Natural killer cell (primary cell): ENCODE measurements at regions not wholly inside any gene's neighbourhood (a gene's known extent, or its start where the extent isn't known, plus 50 kb on each side); places are given as distances from the start of the nearest gene placed in this dataset.

Experiments
- ATAC-seq, 3 donors: fragments of 150-1000 bp in 2 of 3; fragments of 200-7000 bp in 1 of 3; cut with Tn5 transposase; 1 replicate in 1 of 3; 2 replicates in 2 of 3; pipeline ENCODE4 v1.10.0; 2021; ENCODE audit warnings: mild to moderate bottlenecking in 2 of 3, moderate library complexity in 2 of 3
- DNase-seq, 2 donors: peaks; one replicate each; pipeline versions ENCODE4 v3.0.0 to v3.0.0-alpha.2; 2013 to 2021; ENCODE audit warnings: mixed read lengths in 1 of 2
- H3K27ac ChIP-seq: one replicate; pipeline ENCODE4 v1.5.1; 2013; ENCODE audit warnings: mild to moderate bottlenecking, low read length
- H3K27me3 ChIP-seq: one replicate; pipeline ENCODE4 v1.6.1; 2013; ENCODE audit warnings: low read length; ENCODE audit not compliant: control insufficient read depth, insufficient read depth
- H3K36me3 ChIP-seq: one replicate; pipeline ENCODE4 v1.6.1; 2013; ENCODE audit warnings: low read length; ENCODE audit not compliant: control insufficient read depth, insufficient read depth
- H3K4me1 ChIP-seq: one replicate; pipeline ENCODE4 v1.6.1; 2013; ENCODE audit warnings: low read length; ENCODE audit not compliant: control insufficient read depth, insufficient read depth
- H3K4me3 ChIP-seq: one replicate; pipeline ENCODE4 v1.5.1; 2013; ENCODE audit warnings: low read length
- H3K9me3 ChIP-seq: one replicate; pipeline ENCODE4 v1.6.1; 2013; ENCODE audit warnings: low read length; ENCODE audit not compliant: control insufficient read depth, insufficient read depth
- H3K27ac Mint-ChIP-seq, 2 donors: one replicate each; pipeline ENCODE4 v1.8.0; 2022; ENCODE audit warnings: mild to moderate bottlenecking in 2 of 2, mixed read lengths in 2 of 2, moderate library complexity in 1 of 2
- H3K27me3 Mint-ChIP-seq, 2 donors: one replicate each; pipeline ENCODE4 v1.8.0; 2022; ENCODE audit warnings: low read depth in 2 of 2, mixed read lengths in 2 of 2
- H3K36me3 Mint-ChIP-seq: one replicate; pipeline ENCODE4 v1.8.0; 2022; ENCODE audit warnings: mixed read lengths
- H3K4me1 Mint-ChIP-seq, 2 donors: one replicate each; pipeline ENCODE4 v1.8.0; 2022; ENCODE audit warnings: mixed read lengths in 2 of 2
- H3K4me3 Mint-ChIP-seq: one replicate; pipeline ENCODE4 v1.8.0; 2022; ENCODE audit warnings: mild to moderate bottlenecking, moderate library complexity, mixed read lengths
- H3K9me3 Mint-ChIP-seq, 2 donors: one replicate each; pipeline ENCODE4 v1.8.0; 2022; ENCODE audit warnings: mixed read lengths in 2 of 2
- WGBS: methylation state at CpG from one replicate; pipeline ENCODE4 v1.1.7; 2013; ENCODE audit warnings: missing lambda C conversion rate; ENCODE audit not compliant: insufficient coverage; 5-methylcytosine and 5-hydroxymethylcytosine counted together
- intact Hi-C: fragments of 100-400 bp; cut with micrococcal nuclease; formaldehyde crosslinking; loops from one replicate; pipeline ENCODE4 v1.14.2; 2022
- TF ChIP-seq, protein P1 (sequence below): fragments of 200-600 bp; IDR thresholded peaks from one replicate; pipeline ENCODE4 v1.8.0; 2022; ENCODE audit warnings: antibody characterized with exemption

DNA sequence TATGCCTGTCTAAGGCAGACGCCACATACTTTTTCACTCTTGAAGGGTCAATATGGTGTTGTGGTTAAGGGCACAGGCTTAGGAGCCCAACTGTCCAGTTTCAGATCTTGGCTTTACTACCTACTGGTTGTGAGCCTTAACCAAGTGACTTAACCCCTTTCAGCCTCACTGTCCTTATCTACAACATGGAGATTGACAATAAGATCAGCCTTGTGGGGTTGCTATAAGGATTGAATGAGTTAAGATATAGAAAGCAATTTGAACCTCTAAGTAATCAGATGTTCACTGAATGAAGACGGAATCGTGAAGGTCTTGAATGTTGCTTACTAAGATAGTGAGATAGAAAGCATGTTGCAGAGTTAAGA, 121.3 kb upstream of the JUN start:
- peaks cover 12% of the 10 kb centered on the region for H3K4me1 ChIP-seq
- WGBS: 97% methylated on average over 3 of the region's 3 CpGs
- H3K9me3 ChIP-seq: no peaks in the 10 kb centered on the region
- Mint-ChIP-seq H3K9me3 (no peaks in the 10 kb centered on the region), H3K27me3 (no peaks in the 10 kb centered on the region), H3K4me3 (peak overlapping the region; percentile 90), H3K4me1 (peaks cover 9 to 20% of the 10 kb centered on the region in 2 donors), H3K36me3 (no peaks in the 10 kb centered on the region), H3K27ac (peak overlapping the region; percentile 79 to 91)
- no peaks in the 10 kb centered on the region for H3K27me3 ChIP-seq
- DNase-seq: no peak
- H3K27ac ChIP-seq: no peak overlapping the region
- intact Hi-C loops: loop anchor here (10.0 kb wide), 1 partner anchor 100 kb away; no protein-coding TSS in a partner anchor
- H3K4me3 ChIP-seq: no peak overlapping the region
- no peak for ATAC-seq
- H3K36me3 ChIP-seq: no peaks in the 10 kb centered on the region
- TF ChIP-seq, protein P1, sequence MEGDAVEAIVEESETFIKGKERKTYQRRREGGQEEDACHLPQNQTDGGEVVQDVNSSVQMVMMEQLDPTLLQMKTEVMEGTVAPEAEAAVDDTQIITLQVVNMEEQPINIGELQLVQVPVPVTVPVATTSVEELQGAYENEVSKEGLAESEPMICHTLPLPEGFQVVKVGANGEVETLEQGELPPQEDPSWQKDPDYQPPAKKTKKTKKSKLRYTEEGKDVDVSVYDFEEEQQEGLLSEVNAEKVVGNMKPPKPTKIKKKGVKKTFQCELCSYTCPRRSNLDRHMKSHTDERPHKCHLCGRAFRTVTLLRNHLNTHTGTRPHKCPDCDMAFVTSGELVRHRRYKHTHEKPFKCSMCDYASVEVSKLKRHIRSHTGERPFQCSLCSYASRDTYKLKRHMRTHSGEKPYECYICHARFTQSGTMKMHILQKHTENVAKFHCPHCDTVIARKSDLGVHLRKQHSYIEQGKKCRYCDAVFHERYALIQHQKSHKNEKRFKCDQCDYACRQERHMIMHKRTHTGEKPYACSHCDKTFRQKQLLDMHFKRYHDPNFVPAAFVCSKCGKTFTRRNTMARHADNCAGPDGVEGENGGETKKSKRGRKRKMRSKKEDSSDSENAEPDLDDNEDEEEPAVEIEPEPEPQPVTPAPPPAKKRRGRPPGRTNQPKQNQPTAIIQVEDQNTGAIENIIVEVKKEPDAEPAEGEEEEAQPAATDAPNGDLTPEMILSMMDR: no peak

DNA sequence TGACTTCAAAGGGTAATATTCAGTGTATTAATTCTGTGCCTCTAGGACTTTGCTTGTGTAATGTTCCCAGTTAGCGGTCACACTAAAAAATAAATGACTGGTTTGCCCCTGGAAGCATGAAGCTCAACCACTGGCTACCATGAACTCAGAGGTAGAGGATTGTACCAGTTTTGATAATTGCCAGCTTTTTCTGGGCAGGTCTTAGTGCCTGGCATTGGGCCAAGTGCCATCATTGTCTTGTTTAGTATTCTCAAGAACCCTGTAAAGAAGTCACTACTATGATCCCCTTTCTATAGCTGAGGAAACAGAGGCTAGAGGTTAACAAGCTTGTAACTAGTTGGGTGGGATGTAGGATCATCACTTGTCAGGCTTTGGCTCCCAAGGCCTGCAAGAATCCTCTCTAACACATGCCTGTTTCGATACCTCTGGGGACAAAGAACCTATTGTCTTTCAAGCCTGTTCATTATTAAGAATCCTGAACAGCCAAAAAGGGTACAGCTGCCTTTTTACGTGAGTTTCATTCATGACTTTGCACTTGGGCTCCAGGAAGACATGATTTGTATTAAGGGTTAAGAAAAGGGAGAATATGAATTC, 121.9 kb upstream of the JUN start:
- no peaks in the 10 kb centered on the region for H3K27me3 ChIP-seq
- TF ChIP-seq, protein P1: no peak
- H3K9me3 Mint-ChIP-seq: no peaks in the 10 kb centered on the region
- no peaks in the 10 kb centered on the region for H3K9me3 ChIP-seq
- intact Hi-C loops: loop anchor here (10.0 kb wide), 1 partner anchor 99 kb away; no protein-coding TSS in a partner anchor
- no peaks in the 10 kb centered on the region for H3K36me3 ChIP-seq
- no peaks in the 10 kb centered on the region for H3K27me3 Mint-ChIP-seq
- H3K36me3 Mint-ChIP-seq: no peaks in the 10 kb centered on the region
- peak overlapping the region in 1 of 2 donors; percentile 91 for H3K27ac Mint-ChIP-seq
- H3K27ac ChIP-seq: no peak overlapping the region
- peaks cover 9 to 20% of the 10 kb centered on the region in 2 donors for H3K4me1 Mint-ChIP-seq
- peaks cover 12% of the 10 kb centered on the region for H3K4me1 ChIP-seq
- H3K4me3 ChIP-seq: no peak overlapping the region
- DNase-seq (no peak), ATAC-seq (no peak)
- 96% methylated on average over 3 of the region's 3 CpGs for WGBS
- H3K4me3 Mint-ChIP-seq: peak overlapping the region; percentile 33

DNA sequence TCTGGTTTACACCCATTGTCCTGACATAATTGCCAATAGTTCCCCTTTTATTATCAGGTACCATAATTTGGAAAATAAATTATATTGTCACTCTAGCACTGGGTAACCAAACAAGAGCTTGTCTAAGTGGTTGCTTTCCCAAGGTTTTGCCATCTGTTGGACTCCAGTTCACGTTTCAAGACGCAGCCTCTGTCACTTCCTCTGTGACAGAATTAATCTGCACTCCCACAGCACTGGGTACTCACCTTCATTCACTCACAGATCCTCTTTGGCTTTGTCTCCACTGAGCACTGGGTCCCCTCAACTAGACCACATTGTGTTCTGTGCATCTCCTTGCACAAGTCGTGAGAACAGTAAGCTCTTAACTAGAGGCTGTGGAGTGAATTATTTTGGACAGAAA, 123.6 kb upstream of the JUN start:
- Histone ChIP-seq H3K36me3 (no peaks in the 10 kb centered on the region), H3K4me3 (no peak overlapping the region), H3K4me1 (peaks cover 12% of the 10 kb centered on the region), H3K27ac (no peak overlapping the region), H3K27me3 (no peaks in the 10 kb centered on the region), H3K9me3 (no peaks in the 10 kb centered on the region)
- H3K9me3 Mint-ChIP-seq: no peaks in the 10 kb centered on the region
- ATAC-seq: no peak
- WGBS: 50% methylated on average over 2 of the region's 3 CpGs
- H3K36me3 Mint-ChIP-seq: no peaks in the 10 kb centered on the region
- no peak overlapping the region for H3K27ac Mint-ChIP-seq
- H3K27me3 Mint-ChIP-seq: no peaks in the 10 kb centered on the region
- no peak overlapping the region for H3K4me3 Mint-ChIP-seq
- TF ChIP-seq, protein P1: no peak
- H3K4me1 Mint-ChIP-seq: peaks cover 9 to 24% of the 10 kb centered on the region in 2 donors
- DNase-seq: no peak
- intact Hi-C loops: loop anchor here (10.0 kb wide), 1 partner anchor 97 kb away; no protein-coding TSS in a partner anchor
